Transverse colon (tissue), 4 donors: ENCODE measurements at regions not wholly inside any gene's neighbourhood (a gene's known extent, or its start where the extent isn't known, plus 50 kb on each side); places are given as distances from the start of the nearest gene placed in this dataset.

Source experiments
- POLR2AphosphoS5 ChIP-seq, 3 donors: sonication (generic); formaldehyde crosslinking; IDR thresholded peaks; one replicate each; pipeline ENCODE4 v1.6.1; 2016; ENCODE audit warnings: antibody characterized with exemption in 3 of 3
- TF ChIP-seq, protein P1 (sequence below), 5 experiments: fragments of 200-600 bp in 3 of 5; fragments of 450-650 bp in 2 of 5; sonication (generic) in 3 of 5; IDR thresholded peaks; 1 replicate in 2 of 5; 2 replicates in 3 of 5; pipeline ENCODE4 v1.5.1; 2016 to 2017; ENCODE audit warnings: antibody characterized with exemption in 5 of 5, inconsistent platforms in 3 of 5, mild to moderate bottlenecking in 2 of 5, moderate library complexity in 1 of 5

DNA sequence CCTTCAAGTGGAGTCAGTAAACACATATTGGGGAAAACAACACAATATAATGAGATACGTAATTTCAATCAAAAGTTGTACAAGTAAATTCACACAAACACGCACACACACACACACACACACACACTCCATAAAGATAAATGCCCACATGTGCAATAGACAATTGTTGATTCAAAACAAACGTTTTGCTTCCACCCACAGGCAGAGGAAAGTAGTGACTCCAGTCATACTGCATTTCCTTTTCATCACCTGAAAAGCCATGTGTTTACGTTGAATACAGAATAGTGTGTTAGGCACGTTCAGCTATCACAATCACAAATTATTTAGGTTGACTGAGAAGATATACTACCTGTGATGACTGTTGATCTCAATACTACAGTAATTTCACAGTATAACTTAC, 443.8 kb upstream of the MANEA start:
- TF ChIP-seq, protein P1, sequence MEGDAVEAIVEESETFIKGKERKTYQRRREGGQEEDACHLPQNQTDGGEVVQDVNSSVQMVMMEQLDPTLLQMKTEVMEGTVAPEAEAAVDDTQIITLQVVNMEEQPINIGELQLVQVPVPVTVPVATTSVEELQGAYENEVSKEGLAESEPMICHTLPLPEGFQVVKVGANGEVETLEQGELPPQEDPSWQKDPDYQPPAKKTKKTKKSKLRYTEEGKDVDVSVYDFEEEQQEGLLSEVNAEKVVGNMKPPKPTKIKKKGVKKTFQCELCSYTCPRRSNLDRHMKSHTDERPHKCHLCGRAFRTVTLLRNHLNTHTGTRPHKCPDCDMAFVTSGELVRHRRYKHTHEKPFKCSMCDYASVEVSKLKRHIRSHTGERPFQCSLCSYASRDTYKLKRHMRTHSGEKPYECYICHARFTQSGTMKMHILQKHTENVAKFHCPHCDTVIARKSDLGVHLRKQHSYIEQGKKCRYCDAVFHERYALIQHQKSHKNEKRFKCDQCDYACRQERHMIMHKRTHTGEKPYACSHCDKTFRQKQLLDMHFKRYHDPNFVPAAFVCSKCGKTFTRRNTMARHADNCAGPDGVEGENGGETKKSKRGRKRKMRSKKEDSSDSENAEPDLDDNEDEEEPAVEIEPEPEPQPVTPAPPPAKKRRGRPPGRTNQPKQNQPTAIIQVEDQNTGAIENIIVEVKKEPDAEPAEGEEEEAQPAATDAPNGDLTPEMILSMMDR (IDR thresholded peaks at IDR 0.05) = no peak
- TF ChIP-seq POLR2AphosphoS5 (IDR thresholded peaks at IDR 0.05) = no peak
